ENCODE measurements at regions not wholly inside any gene's neighbourhood (a gene's known extent, or its start where the extent isn't known, plus 50 kb on each side); places are given as distances from the start of the nearest gene placed in this dataset.

- Histone ChIP-seq H3K4me3 (no peak overlapping the region), H3K27me3 (no peaks in the 10 kb centered on the region), H3K36me3 (no peaks in the 10 kb centered on the region), H3K27ac (no peak overlapping the region), H3K9me3 (no peaks in the 10 kb centered on the region), H3K4me1 (no peaks in the 10 kb centered on the region)
- 45 to 55% methylated on average over 6 of the region's 6 CpGs for WGBS, 2 donors
- FAIRE-seq: no peak
- DNase-seq: no peak
- intact Hi-C loops (cut with DNase I): no loop called here
- ATAC-seq: no peak
- TF ChIP-seq CTCF (IDR thresholded peaks at IDR 0.05): no peak
These were observed 64.6 kb upstream of the IL15 start for GRCh38 chr4:141571793-141572192.

DNA sequence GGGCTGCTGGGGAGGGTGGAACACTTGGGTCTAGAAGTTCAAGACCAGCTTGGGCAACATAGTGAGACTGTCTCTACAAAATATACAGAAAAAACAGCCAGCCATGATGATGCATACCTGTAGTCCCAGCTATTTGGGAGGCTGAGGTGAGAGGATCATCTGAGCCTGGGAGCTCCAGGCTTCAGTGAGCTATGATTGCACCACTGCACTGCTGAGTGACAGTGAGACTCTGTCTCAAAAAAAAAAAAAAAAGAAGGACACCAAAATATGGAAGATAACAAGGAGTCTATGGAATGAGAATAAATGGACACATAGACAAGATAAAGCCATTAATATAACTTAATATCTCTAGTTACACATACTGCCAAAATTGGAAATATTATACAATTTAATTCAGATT is 62.7 kb upstream of the IL15 start:
- Histone ChIP-seq H3K9me3 (no peaks in the 10 kb centered on the region), H3K4me3 (no peak overlapping the region), H3K27ac (no peak overlapping the region), H3K27me3 (no peaks in the 10 kb centered on the region), H3K36me3 (no peaks in the 10 kb centered on the region), H3K4me1 (no peaks in the 10 kb centered on the region)
- intact Hi-C loops (cut with DNase I): no loop called here
- no peak for FAIRE-seq
- no peak for ATAC-seq
- TF ChIP-seq CTCF (IDR thresholded peaks at IDR 0.05): no peak
- DNase-seq: no peak

- Histone ChIP-seq H3K9me3 (no peaks in the 10 kb centered on the region), H3K4me1 (no peaks in the 10 kb centered on the region), H3K4me3 (no peak overlapping the region), H3K27ac (no peak overlapping the region), H3K27me3 (no peaks in the 10 kb centered on the region), H3K36me3 (no peaks in the 10 kb centered on the region)
- 65 to 70% methylated on average over 4 of the region's 4 CpGs for WGBS, 2 donors
- intact Hi-C loops (cut with DNase I): no loop called here
- DNase-seq (no peak), ATAC-seq (no peak), FAIRE-seq (no peak)
- TF ChIP-seq CTCF (IDR thresholded peaks at IDR 0.05): no peak
These were observed 60.5 kb upstream of the IL15 start for GRCh38 chr4:141575884-141576283.

DNA sequence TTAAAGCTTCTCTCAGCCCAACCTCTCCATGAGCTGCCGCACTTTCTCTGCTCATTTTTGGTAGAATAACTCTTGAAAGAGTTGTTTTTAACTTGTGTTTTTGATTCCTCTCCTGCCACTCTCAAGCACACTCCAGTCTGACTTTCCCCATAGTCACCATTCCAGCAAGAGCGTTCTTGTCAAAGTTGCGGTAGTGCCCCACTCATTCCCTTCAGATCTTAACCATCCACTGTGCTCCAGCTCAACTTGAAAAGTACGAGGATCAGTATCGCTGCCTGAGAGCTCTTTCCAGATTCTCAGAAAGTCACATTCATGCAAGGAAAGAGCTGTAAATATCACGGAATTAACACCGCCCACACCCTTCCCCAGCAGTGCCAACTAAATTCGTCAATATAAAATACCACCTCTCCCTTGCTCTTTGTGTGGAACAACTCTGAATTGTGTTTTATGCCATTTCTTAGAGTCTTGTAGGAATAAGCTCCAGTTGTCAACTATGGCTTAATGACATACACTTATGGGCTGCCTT is 59.7 kb upstream of the IL15 start:
- Histone ChIP-seq H3K27ac (no peak overlapping the region), H3K9me3 (no peaks in the 10 kb centered on the region), H3K36me3 (no peaks in the 10 kb centered on the region), H3K4me1 (no peaks in the 10 kb centered on the region), H3K27me3 (no peaks in the 10 kb centered on the region), H3K4me3 (no peak overlapping the region)
- 83 to 90% methylated on average over 8 of the region's 8 CpGs for WGBS, 2 donors
- ATAC-seq (no peak), FAIRE-seq (no peak), DNase-seq (no peak)
- intact Hi-C loops (cut with DNase I): no loop called here
- no peak for TF ChIP-seq CTCF (IDR thresholded peaks at IDR 0.05)

DNA sequence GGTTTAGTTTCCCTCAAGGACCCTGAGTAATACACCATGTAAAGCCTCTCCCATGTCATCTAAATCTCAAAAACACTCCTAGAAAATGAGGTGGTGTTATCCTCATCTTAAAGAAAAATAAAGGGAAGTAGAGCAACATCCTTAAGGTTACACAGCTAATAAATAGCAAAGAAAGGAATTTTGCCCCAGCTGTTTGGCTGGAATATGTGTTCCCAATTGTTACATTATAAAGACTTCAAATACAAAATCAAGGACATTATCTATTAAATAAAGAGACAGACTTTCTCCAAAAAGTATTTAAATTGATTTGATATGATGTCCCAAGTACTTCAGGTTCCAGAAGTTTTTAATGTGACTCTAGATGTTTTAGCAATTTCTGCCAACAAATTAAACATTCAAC is 57.9 kb upstream of the IL15 start:
- DNase-seq (no peak), FAIRE-seq (no peak), ATAC-seq (no peak)
- intact Hi-C loops (cut with DNase I): no loop called here
- H3K4me1 ChIP-seq: no peaks in the 10 kb centered on the region
- no peaks in the 10 kb centered on the region for H3K9me3 ChIP-seq
- TF ChIP-seq CTCF (IDR thresholded peaks at IDR 0.05): no peak
- no peak overlapping the region for H3K27ac ChIP-seq
- no peaks in the 10 kb centered on the region for H3K36me3 ChIP-seq
- H3K27me3 ChIP-seq: no peaks in the 10 kb centered on the region
- no peak overlapping the region for H3K4me3 ChIP-seq
